Hematopoietic multipotent progenitor cell treated with erythropoietin and hydrocortisone succinate and interleukin-3 and kit ligand, for 4 days (in vitro differentiated cells): ENCODE measurements at regions not wholly inside any gene's neighbourhood (a gene's known extent, or its start where the extent isn't known, plus 50 kb on each side); places are given as distances from the start of the nearest gene placed in this dataset.
"Not testable (repeated sequence)": the region's sequence is repeated elsewhere in the genome, so short reads cannot be mapped to it uniquely, and the experiment has no call there.

ENCODE experiments used
- DNase-seq: peaks from one replicate; pipeline ENCODE4 v3.0.0-alpha.2; 2015

- DNase-seq, result no peak
These were observed 535.4 kb downstream of the ADRA2A start for GRCh38 chr10:111612273-111612672.

DNA sequence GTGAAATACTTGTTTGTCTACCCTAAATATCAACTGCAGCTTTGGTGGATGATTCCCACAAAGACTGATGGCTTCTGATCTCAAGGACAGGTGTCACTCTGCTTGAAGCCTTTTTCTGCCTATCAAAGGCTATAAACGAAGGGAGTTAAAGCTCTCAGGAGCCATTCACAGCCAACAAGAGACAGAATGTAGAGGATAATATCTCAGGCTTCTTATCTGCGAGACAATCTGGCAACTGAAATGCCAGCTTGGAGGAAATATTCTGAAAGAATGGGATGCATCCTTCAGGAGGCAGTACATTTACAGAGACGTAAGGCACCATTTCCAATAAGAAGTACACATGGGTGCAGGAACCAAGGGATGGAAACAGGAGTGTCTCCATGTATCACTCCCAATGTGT is 549.4 kb downstream of the GPAM start:
- no peak for DNase-seq

DNA sequence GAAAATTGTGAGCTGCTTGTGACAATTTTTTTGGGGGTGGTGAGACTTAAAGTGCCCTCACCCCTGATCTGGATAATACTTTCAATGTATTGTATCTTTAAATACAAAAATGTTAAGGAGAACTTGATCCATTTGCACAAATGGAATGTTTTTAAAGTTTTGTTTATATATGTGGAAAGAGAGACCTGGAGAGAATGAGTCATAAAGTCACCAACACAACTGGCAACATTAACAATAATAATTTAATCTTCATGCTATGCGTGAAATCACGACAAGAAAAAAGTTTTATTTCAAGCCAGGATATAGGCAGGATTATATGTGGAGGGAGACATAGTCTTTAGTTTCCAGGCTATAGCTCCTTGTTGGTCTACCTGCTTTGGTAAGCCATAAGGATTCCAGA is 537.5 kb downstream of the GPAM start:
- DNase-seq, result no peak

DNA sequence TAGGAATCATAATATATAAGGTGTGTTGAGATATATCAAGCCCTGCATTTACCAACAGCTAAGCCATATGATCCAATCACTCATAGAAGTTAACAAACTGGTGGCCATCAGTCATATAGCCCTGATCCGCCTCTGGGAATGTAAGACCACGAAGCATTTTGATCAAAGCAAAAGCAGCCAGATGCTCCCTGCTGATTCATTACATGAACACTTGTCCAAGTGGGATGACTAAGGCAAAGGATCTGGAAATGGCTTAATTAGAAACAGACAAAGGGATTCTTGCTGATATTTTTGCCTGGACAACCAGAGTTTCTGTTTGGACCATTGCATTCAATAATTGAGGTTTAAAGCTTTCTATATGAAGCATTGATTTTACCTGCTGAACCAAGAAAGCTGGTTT is 535.5 kb downstream of the GPAM start:
- no peak for DNase-seq

DNA sequence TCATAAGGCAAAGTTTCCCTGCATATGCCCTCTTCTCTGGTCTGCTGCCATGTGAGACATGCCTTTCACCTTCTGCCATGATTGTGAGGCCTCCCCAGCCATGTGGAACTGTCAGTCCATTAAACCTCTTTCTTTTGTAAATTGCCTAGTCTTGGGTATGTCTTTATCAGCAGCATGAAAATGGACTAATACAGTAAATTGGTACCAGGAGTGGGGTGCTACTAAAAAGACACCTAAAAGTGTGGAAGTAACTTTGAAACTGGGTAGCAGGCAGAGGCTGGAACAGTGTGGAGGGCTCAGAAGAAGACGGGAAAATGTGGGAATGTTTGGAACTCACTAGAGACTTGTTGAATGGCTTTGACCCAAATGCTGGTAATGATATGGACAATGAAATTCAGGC is 534.5 kb downstream of the GPAM start:
- not testable (repeated sequence) for DNase-seq

DNA sequence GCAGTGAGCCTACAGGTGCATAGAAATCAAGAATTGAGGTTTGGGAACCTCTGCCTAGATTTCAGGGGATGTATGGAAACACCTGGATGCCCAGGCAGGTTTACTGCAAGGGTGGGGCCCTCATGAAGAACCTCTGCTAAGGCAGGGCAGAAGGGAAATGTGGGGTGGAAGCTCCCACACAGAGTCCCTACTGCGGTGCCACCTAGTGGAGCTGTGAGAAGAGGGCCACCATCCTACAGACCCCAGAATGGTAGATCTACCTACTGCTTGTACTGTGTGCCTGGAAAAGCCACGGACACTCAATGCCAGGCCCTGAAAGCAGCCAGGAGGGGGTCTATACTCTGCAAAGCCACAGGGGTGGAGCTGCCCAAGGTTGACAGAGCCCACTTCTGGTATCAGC is 533.5 kb downstream of the GPAM start:
- peak; percentile 2 for DNase-seq

GRCh38 chr10:111656066-111656465 is 527.5 kb downstream of the GPAM start:
- DNase-seq, result no peak

DNA sequence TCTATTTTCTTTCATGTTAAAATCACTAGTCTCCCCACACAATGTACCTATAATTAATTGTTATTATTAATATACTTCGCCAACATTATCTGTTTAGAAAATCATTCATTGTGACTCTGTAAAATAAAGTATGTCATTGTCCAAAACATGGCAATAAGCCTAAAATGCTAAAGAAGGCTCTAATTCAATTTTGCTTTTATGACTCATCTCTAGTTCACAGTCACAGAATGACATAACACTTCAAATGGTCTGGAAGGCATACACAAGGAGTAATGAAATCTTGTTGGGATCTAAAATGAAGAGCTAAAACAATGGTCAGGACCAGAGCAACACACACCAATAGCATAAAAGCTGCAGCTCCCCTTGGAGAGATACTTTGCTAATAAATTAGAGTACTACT is 505.8 kb downstream of the GPAM start:
- DNase-seq, result no peak

- DNase-seq, result no peak
These were observed 496.8 kb downstream of the GPAM start for GRCh38 chr10:111686796-111687195.

- DNase-seq, result no peak
These were observed 484.9 kb downstream of the GPAM start for GRCh38 chr10:111698711-111699110.

DNA sequence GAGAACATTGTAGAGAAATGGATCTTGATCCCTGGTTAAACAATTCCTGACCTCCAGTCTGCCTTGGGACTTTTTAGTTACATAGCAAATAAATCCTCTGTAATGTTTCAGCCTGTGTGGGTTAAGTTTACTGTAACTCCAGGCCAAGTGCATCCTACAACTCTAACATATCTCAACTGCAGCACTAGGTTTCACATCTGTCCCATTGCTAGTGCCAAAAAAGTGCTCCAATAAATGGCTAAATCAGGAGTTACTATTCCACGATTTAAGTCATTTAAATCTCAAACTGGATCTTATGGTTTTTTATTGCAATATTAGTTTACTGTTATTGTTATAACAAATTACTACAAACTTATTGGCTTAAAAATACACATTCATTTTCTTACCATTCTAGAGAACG is 479.6 kb downstream of the GPAM start:
- no peak for DNase-seq

DNA sequence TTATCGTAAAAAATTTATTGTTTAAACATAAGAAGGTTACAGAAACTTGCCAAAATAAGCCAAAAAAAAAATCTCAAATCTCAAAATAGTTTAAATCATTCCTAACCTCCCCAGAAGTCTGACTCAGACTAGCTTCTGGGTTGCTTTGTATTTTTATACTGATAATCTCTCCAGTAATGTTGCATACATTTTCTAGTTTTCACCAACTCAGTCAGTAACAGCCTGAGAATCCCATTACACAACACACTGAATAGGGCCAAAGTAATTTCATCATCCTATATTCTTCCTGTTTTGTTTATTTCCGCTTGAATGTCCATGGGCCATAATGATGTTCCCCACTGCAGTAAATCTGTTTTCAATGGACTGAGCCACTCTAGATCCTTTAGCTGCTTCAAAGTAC is 478.5 kb downstream of the GPAM start:
- DNase-seq, result no peak

DNA sequence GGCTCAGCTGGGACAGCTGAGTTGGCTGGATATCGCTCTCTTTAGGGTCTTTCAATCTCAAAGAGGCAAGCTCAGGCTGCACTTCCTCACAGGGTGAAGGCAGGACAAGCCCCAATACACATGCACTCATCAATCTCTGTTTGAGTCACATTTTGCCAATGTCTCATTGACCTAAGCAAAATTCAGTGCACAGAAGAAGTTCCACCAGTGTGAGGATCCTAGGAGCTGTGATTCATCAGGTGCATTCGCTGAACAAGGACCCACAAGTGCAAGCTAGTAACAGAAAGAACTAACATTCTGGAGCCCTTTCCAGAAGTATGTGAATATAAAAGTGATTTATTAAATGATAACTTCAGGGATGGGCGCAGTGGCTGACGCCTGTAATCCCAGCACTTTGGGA is 477.2 kb downstream of the GPAM start:
- DNase-seq, result no peak

- DNase-seq, result no peak
These were observed 476.5 kb downstream of the GPAM start for GRCh38 chr10:111707076-111707475.

DNA sequence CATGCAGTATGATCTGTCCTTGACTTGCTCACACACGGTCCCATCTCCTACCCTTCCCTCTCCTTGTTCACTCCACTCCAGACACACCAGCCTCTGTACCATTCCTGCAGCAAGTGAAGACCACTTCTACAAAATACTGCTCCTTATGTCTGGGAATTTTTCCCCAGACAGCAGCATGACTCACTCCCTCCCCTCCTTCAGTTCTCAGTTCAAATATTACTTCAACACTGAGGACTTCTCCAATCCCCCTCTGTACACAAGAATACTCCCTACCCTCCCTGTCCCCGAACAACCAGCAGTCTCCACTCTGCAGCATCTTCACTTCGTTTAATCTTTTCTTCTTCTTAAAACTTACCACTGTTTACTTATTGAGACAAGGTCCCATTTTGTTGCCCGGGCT is 474.0 kb downstream of the GPAM start:
- no peak for DNase-seq

- peak; percentile 6 for DNase-seq
These were observed 467.5 kb downstream of the GPAM start for GRCh38 chr10:111716032-111716431.

DNA sequence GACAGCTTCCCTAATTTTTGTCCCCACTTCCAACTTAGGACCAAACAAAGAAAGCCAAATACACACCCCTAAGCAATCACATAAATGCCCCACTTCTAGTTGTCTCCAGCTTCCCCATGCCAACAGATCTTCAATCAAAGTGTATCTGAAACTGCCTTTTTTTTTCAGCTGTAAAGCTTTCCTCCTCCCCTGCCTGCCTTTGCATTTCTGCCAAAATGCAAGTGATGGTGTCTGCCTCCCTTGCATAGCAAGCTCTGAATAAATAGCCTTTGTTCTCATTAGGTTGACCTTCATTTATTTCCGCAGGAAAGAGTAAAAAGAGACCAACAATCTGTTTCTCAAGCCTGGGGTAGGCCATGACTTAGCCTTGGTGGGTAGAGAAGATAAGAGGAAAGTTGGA is 459.4 kb downstream of the GPAM start:
- DNase-seq, result no peak

DNA sequence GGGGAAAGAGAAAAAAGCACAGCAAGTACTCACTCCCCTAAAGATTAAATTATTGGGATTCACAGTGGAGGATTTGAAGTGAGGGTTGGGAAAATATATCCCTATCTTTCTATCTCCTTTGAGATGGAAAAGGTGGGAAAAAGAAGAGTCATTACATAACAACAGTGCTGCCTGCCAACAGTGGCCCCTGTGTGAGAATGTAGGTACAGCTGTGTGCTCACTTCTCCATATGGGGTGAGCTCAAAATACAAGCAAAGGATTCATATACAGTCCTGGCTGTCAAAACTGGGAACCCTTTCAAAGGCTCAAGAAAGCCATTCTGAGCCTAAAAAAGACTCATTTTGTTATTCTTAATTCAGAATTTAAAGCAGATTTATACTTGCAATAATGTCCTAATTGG is 458.5 kb downstream of the GPAM start:
- no peak for DNase-seq

DNA sequence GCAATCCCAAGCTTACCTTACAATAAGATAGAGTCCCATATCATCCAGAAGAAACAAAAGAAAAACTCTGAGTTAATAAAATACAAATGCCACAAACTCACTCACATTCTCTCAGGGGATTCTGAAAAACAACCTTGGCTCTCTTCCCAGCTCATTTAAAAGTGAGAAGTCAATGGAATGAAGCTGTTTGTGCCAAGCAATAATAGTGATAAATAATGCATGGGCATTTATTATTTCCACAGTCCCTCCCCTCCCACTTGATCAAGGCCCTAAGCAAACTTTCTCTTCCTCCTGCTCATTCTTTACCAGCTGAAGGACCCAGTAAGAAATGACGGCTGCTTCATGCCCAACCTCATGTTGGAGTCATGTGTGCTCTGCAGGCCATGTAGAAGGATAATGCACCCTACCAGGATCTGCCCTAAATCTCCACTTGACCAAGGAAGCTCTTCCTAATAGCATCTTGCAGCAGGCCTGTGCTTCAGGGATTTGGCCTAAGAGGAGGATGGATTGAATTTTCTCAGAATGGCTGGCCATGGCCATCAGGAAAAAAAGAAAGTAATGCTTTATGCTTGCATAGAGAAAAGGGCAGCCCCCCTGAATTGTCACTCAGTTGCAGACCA is 451.3 kb downstream of the GPAM start:
- DNase-seq, result no peak

DNA sequence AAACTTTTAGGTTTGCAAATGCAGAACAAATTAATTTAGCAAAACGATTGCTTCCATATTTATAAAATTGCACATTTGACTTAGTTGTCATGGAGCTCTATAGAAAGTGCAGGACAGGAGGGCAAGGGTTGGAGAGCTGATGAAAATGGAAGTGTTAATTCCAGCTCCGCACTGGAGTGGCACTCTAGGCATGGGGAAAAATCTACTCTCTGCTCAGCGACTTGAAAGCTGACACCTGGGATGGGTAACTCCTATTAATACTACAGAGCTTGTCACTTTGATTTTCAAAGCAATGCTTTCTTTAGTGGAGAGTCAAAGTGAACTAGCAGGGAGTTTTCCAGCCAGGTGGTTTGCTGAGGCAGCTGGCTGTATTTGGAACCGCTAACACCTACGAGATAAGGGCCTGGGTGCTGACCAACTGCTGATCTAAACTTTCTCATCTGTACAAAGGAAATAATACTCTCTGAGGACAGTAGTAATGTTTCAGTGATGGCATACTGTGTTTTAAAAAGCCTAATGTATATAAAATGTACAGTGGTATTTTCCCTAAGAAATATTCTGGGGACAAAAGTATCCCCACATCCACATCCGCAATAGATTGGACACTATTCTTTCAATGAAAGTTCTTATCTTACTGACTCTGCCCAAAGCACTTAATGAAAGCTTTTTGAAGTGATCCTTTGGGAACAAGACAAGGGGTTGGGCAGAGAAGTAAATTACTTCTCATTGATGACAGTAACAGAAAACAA is 444.3 kb downstream of the GPAM start:
- no peak for DNase-seq

DNA sequence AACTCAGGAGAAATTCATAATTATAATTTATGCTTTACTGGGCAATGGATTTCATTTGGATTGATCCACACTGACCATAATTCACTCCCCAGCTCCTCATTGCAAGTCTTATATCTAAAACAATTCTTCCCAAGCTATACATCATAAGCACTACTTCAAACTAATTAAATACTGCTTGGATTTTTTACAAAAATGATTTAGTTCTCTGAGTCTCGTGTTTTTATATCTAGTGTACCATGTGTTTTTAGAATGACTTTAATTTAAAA is 443.8 kb downstream of the GPAM start:
- DNase-seq, result no peak

GRCh38 chr10:111745982-111746381 is 437.6 kb downstream of the GPAM start:
- no peak for DNase-seq

GRCh38 chr10:111747751-111748150 is 435.8 kb downstream of the GPAM start:
- DNase-seq, result no peak

- no peak for DNase-seq
These were observed 435.4 kb downstream of the GPAM start for GRCh38 chr10:111748184-111748583.

DNA sequence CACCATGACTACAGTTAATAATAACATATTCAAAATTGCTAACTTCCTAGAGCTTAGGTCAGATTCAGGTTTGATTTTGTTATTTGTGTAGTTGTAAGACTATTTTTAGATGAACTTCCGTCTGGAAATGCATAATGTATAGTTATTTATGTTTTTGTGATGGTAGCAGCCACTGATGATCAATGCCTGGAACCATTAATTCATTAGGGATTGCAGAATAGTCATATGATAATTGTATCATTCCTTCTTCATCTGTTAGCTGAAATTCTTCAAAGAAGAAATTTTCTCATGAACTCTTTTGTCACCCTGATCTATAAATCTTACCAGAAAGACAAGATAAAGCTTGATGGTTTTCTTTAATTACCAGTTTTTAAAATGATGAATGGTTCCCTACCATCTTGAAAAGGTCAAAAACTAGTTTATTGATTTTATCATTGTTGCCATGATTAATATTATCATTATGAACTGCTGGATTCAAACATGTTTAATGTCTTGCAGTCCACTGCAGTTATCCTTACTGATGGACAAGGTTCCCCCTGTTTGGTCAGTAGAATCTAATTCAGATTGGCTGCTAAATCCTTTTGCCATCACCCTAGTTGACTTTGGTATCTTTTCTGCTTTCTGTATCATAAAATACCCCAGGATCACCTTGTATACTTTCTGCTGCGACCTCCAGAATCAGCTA is 433.3 kb downstream of the GPAM start:
- DNase-seq, result no peak
